ENCODE measurements at regions not wholly inside any gene's neighbourhood (a gene's known extent, or its start where the extent isn't known, plus 50 kb on each side); places are given as distances from the start of the nearest gene placed in this dataset.
"Not testable (repeated sequence)": the region's sequence is repeated elsewhere in the genome, so short reads cannot be mapped to it uniquely, and the experiment has no call there.

GRCh38 chr22:23416169-23416690, 163.9 kb downstream of the IGLL1 start:
- H3K4me1 Mint-ChIP-seq; H3K36me3 Mint-ChIP-seq; H3K4me3 Mint-ChIP-seq; H3K9me3 Mint-ChIP-seq (ENCODE audit: low read depth); ATAC-seq; H3K27ac Mint-ChIP-seq; DNase-seq; CTCF ChIA-PET: not testable (repeated sequence)
- peaks cover 15% of the 10 kb centered on the region for H3K27me3 Mint-ChIP-seq

GRCh38 chr22:23415490-23415851, 164.6 kb downstream of the IGLL1 start:
- Mint-ChIP-seq H3K4me1 (no peaks in the 10 kb centered on the region), H3K36me3 (no peaks in the 10 kb centered on the region), H3K27ac (no peak overlapping the region), H3K4me3 (no peak overlapping the region), H3K9me3 (ENCODE audit: low read depth) (no peaks in the 10 kb centered on the region), H3K27me3 (peaks cover 12% of the 10 kb centered on the region)
- ATAC-seq, result no peak
- DNase-seq, result no peak
- CTCF ChIA-PET, result no interaction called here

GRCh38 chr22:23414727-23415489, 165.2 kb downstream of the IGLL1 start:
- Mint-ChIP-seq H3K27ac (no peak overlapping the region), H3K4me3 (no peak overlapping the region), H3K27me3 (peaks cover 12% of the 10 kb centered on the region), H3K9me3 (ENCODE audit: low read depth) (no peaks in the 10 kb centered on the region), H3K4me1 (no peaks in the 10 kb centered on the region), H3K36me3 (no peaks in the 10 kb centered on the region)
- CTCF ChIA-PET, result no interaction called here
- no peak for ATAC-seq
- no peak for DNase-seq

- Mint-ChIP-seq H3K27ac (no peak overlapping the region), H3K4me1 (no peaks in the 10 kb centered on the region), H3K27me3 (peaks cover 14% of the 10 kb centered on the region), H3K36me3 (no peaks in the 10 kb centered on the region), H3K9me3 (ENCODE audit: low read depth) (no peaks in the 10 kb centered on the region), H3K4me3 (no peak overlapping the region)
- no peak for DNase-seq
- no peak for ATAC-seq
- CTCF ChIA-PET, result interaction anchor here (1.9 kb wide), 1 partner anchor 26 kb away, joined by 4 read pairs; no protein-coding TSS in a partner anchor
These were observed 168.4 kb downstream of the IGLL1 start for GRCh38 chr22:23411739-23412138.

- Mint-ChIP-seq H3K4me3 (no peak overlapping the region), H3K36me3 (no peaks in the 10 kb centered on the region), H3K9me3 (ENCODE audit: low read depth) (no peaks in the 10 kb centered on the region), H3K27me3 (peaks cover 17% of the 10 kb centered on the region), H3K27ac (no peak overlapping the region), H3K4me1 (no peaks in the 10 kb centered on the region)
- ATAC-seq, result no peak
- CTCF ChIA-PET, result no interaction called here
- DNase-seq, result no peak
These were observed 169.7 kb downstream of the IGLL1 start for GRCh38 chr22:23410411-23410810.

GRCh38 chr22:23409976-23410375, 170.1 kb downstream of the IGLL1 start:
- Mint-ChIP-seq H3K27ac (no peak overlapping the region), H3K27me3 (peaks cover 17% of the 10 kb centered on the region), H3K36me3 (no peaks in the 10 kb centered on the region), H3K4me1 (no peaks in the 10 kb centered on the region), H3K9me3 (ENCODE audit: low read depth) (no peaks in the 10 kb centered on the region), H3K4me3 (no peak overlapping the region)
- ATAC-seq (no peak), DNase-seq (no peak)
- CTCF ChIA-PET, result no interaction called here

GRCh38 chr22:23408321-23408720, 171.8 kb downstream of the IGLL1 start:
- no peak overlapping the region for H3K4me3 Mint-ChIP-seq
- DNase-seq (no peak), ATAC-seq (no peak)
- no peak overlapping the region for H3K27ac Mint-ChIP-seq
- no peaks in the 10 kb centered on the region for H3K9me3 Mint-ChIP-seq (ENCODE audit: low read depth)
- no peaks in the 10 kb centered on the region for H3K4me1 Mint-ChIP-seq
- H3K27me3 Mint-ChIP-seq, result peaks cover 17% of the 10 kb centered on the region
- CTCF ChIA-PET, result no interaction called here
- H3K36me3 Mint-ChIP-seq, result no peaks in the 10 kb centered on the region

GRCh38 chr22:23405366-23405851, 174.7 kb downstream of the IGLL1 start:
- no peaks in the 10 kb centered on the region for H3K36me3 Mint-ChIP-seq
- ATAC-seq (no peak), DNase-seq (no peak)
- H3K27ac Mint-ChIP-seq, result no peak overlapping the region
- no peaks in the 10 kb centered on the region for H3K9me3 Mint-ChIP-seq (ENCODE audit: low read depth)
- H3K27me3 Mint-ChIP-seq, result peaks cover 7% of the 10 kb centered on the region
- no peak overlapping the region for H3K4me3 Mint-ChIP-seq
- H3K4me1 Mint-ChIP-seq, result no peaks in the 10 kb centered on the region
- CTCF ChIA-PET, result no interaction called here

- Mint-ChIP-seq H3K36me3 (no peaks in the 10 kb centered on the region), H3K4me1 (no peaks in the 10 kb centered on the region), H3K27me3 (peaks cover 7% of the 10 kb centered on the region), H3K4me3 (no peak overlapping the region), H3K27ac (no peak overlapping the region), H3K9me3 (ENCODE audit: low read depth) (no peaks in the 10 kb centered on the region)
- ATAC-seq (peak; percentile 18), DNase-seq (no peak)
- CTCF ChIA-PET, result interaction anchor here (0.8 kb wide), 1 partner anchor 186 kb away, joined by 3 read pairs; no protein-coding TSS in a partner anchor
These were observed 175.3 kb downstream of the IGLL1 start for GRCh38 chr22:23404689-23405365.

GRCh38 chr22:23403720-23404688, 176.1 kb downstream of the IGLL1 start:
- ATAC-seq, result no peak
- no peak for DNase-seq
- no peaks in the 10 kb centered on the region for H3K9me3 Mint-ChIP-seq (ENCODE audit: low read depth)
- H3K27ac Mint-ChIP-seq, result no peak overlapping the region
- no peak overlapping the region for H3K4me3 Mint-ChIP-seq
- H3K27me3 Mint-ChIP-seq, result peaks cover 7% of the 10 kb centered on the region
- no peaks in the 10 kb centered on the region for H3K4me1 Mint-ChIP-seq
- H3K36me3 Mint-ChIP-seq, result no peaks in the 10 kb centered on the region
- CTCF ChIA-PET, result interaction anchor here (0.8 kb wide), 1 partner anchor 187 kb away, joined by 3 read pairs; no protein-coding TSS in a partner anchor

GRCh38 chr22:23403152-23403719, 176.9 kb downstream of the IGLL1 start:
- Mint-ChIP-seq H3K27ac (no peak overlapping the region), H3K27me3 (peaks cover 7% of the 10 kb centered on the region), H3K36me3 (no peaks in the 10 kb centered on the region), H3K4me3 (no peak overlapping the region), H3K9me3 (ENCODE audit: low read depth) (no peaks in the 10 kb centered on the region), H3K4me1 (no peaks in the 10 kb centered on the region)
- CTCF ChIA-PET, result no interaction called here
- DNase-seq (no peak), ATAC-seq (no peak)

GRCh38 chr22:23402275-23403151, 177.6 kb downstream of the IGLL1 start:
- no peak overlapping the region for H3K4me3 Mint-ChIP-seq
- CTCF ChIA-PET, result no interaction called here
- ATAC-seq (peak; percentile 82), DNase-seq (peak; percentile 65)
- H3K27ac Mint-ChIP-seq, result no peak overlapping the region
- H3K9me3 Mint-ChIP-seq (ENCODE audit: low read depth), result no peaks in the 10 kb centered on the region
- no peaks in the 10 kb centered on the region for H3K4me1 Mint-ChIP-seq
- peaks cover 5% of the 10 kb centered on the region for H3K27me3 Mint-ChIP-seq
- H3K36me3 Mint-ChIP-seq, result no peaks in the 10 kb centered on the region
